ENCODE measurements at regions not wholly inside any gene's neighbourhood (a gene's known extent, or its start where the extent isn't known, plus 50 kb on each side); places are given as distances from the start of the nearest gene placed in this dataset.
A peak's percentile ranks its signal among the peaks of the same experiment; 100 is the strongest.

GRCh38 chr6:40848038-40848437 is 191.0 kb downstream of the UNC5CL start:
- Histone ChIP-seq H3K27me3 (ENCODE audit: control insufficient read depth, insufficient read depth, low read length) (no peaks in the 10 kb centered on the region), H3K4me3 (ENCODE audit: low read depth, low read length) (no peak overlapping the region), H3K36me3 (ENCODE audit: control insufficient read depth, insufficient read depth, low read length) (no peaks in the 10 kb centered on the region)
- TF ChIP-seq CTCF (IDR thresholded peaks at IDR 0.05; ENCODE audit: insufficient read depth, low read length, poor library complexity, severe bottlenecking): no peak
- DNase-seq (ENCODE audit: low read depth): no peak

- no peak for DNase-seq (ENCODE audit: low read depth)
Measured at GRCh38 chr6:40845553-40845952, 193.5 kb downstream of the UNC5CL start.

GRCh38 chr6:40844246-40844645 is 194.8 kb downstream of the UNC5CL start:
- no peaks in the 10 kb centered on the region for H3K27me3 ChIP-seq (ENCODE audit: control insufficient read depth, insufficient read depth, low read length)
- H3K4me3 ChIP-seq (ENCODE audit: low read depth, low read length): no peak overlapping the region
- no peaks in the 10 kb centered on the region for H3K36me3 ChIP-seq (ENCODE audit: control insufficient read depth, insufficient read depth, low read length)
- DNase-seq (ENCODE audit: low read depth): no peak
- TF ChIP-seq CTCF (IDR thresholded peaks at IDR 0.05; ENCODE audit: insufficient read depth, low read length, poor library complexity, severe bottlenecking): no peak

More at GRCh38 chr6:40845553-40845952, 193.5 kb downstream of the UNC5CL start:
- Histone ChIP-seq H3K4me3 (ENCODE audit: low read depth, low read length) (no peak overlapping the region), H3K36me3 (ENCODE audit: control insufficient read depth, insufficient read depth, low read length) (no peaks in the 10 kb centered on the region), H3K27me3 (ENCODE audit: control insufficient read depth, insufficient read depth, low read length) (no peaks in the 10 kb centered on the region)
- peak; percentile 69 for TF ChIP-seq CTCF (IDR thresholded peaks at IDR 0.05; ENCODE audit: insufficient read depth, low read length, poor library complexity, severe bottlenecking)

GRCh38 chr6:40841721-40842120 is 197.3 kb downstream of the UNC5CL start:
- TF ChIP-seq CTCF (IDR thresholded peaks at IDR 0.05; ENCODE audit: insufficient read depth, low read length, poor library complexity, severe bottlenecking): no peak
- DNase-seq (ENCODE audit: low read depth): no peak
- no peak overlapping the region for H3K4me3 ChIP-seq (ENCODE audit: low read depth, low read length)
- H3K27me3 ChIP-seq (ENCODE audit: control insufficient read depth, insufficient read depth, low read length): no peaks in the 10 kb centered on the region
- H3K36me3 ChIP-seq (ENCODE audit: control insufficient read depth, insufficient read depth, low read length): no peaks in the 10 kb centered on the region

- no peak for TF ChIP-seq CTCF (IDR thresholded peaks at IDR 0.05; ENCODE audit: insufficient read depth, low read length, poor library complexity, severe bottlenecking)
- no peak overlapping the region for H3K4me3 ChIP-seq (ENCODE audit: low read depth, low read length)
- DNase-seq (ENCODE audit: low read depth): no peak
- no peaks in the 10 kb centered on the region for H3K36me3 ChIP-seq (ENCODE audit: control insufficient read depth, insufficient read depth, low read length)
- no peaks in the 10 kb centered on the region for H3K27me3 ChIP-seq (ENCODE audit: control insufficient read depth, insufficient read depth, low read length)
Measured at GRCh38 chr6:40832691-40833090, 206.3 kb downstream of the UNC5CL start.

- Histone ChIP-seq H3K36me3 (ENCODE audit: control insufficient read depth, insufficient read depth, low read length) (no peaks in the 10 kb centered on the region), H3K4me3 (ENCODE audit: low read depth, low read length) (no peak overlapping the region), H3K27me3 (ENCODE audit: control insufficient read depth, insufficient read depth, low read length) (no peaks in the 10 kb centered on the region)
- no peak for DNase-seq (ENCODE audit: low read depth)
- TF ChIP-seq CTCF (IDR thresholded peaks at IDR 0.05; ENCODE audit: insufficient read depth, low read length, poor library complexity, severe bottlenecking): no peak
Measured at GRCh38 chr6:40831381-40831780, 207.6 kb downstream of the UNC5CL start.

All from kidney epithelial cell (primary cell).